ENCODE measurements at regions not wholly inside any gene's neighbourhood (a gene's known extent, or its start where the extent isn't known, plus 50 kb on each side); places are given as distances from the start of the nearest gene placed in this dataset.

- in situ Hi-C loops (cut with MboI; ENCODE audit: low pct_ligation_motif_present in 1 of 4, low pct_unique_long_range_greater_than_20kb in 1 of 4, low sequenced_read_pairs in 3 of 4) = no loop called here
- Histone ChIP-seq H3K36me3 (no peaks in the 10 kb centered on the region), H3K4me3 (no peak overlapping the region), H3K4me1 (no peaks in the 10 kb centered on the region), H3K27me3 (no peaks in the 10 kb centered on the region), H3K27ac (no peak overlapping the region), H3K9me3 (no peaks in the 10 kb centered on the region)
- 94% methylated on average over 12 of the region's 12 CpGs for WGBS, 2 donors (ENCODE audit: low coverage in 1 of 2)
- no peak for TF ChIP-seq POLR2AphosphoS5 (IDR thresholded peaks at IDR 0.05)
- TF ChIP-seq, protein P1, sequence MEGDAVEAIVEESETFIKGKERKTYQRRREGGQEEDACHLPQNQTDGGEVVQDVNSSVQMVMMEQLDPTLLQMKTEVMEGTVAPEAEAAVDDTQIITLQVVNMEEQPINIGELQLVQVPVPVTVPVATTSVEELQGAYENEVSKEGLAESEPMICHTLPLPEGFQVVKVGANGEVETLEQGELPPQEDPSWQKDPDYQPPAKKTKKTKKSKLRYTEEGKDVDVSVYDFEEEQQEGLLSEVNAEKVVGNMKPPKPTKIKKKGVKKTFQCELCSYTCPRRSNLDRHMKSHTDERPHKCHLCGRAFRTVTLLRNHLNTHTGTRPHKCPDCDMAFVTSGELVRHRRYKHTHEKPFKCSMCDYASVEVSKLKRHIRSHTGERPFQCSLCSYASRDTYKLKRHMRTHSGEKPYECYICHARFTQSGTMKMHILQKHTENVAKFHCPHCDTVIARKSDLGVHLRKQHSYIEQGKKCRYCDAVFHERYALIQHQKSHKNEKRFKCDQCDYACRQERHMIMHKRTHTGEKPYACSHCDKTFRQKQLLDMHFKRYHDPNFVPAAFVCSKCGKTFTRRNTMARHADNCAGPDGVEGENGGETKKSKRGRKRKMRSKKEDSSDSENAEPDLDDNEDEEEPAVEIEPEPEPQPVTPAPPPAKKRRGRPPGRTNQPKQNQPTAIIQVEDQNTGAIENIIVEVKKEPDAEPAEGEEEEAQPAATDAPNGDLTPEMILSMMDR (IDR thresholded peaks at IDR 0.05) = no peak
- no peak for TF ChIP-seq POLR2A (IDR thresholded peaks at IDR 0.05)
- TF ChIP-seq EP300 (IDR thresholded peaks at IDR 0.05; ENCODE audit: low read depth) = no peak
- intact Hi-C loops (cut with DNase I; ENCODE audit: low total_unique reads) = no loop called here
- DNase-seq = no peak
Measured at GRCh38 chr7:116098175-116098574, 67.6 kb upstream of the TFEC start.

- TF ChIP-seq POLR2AphosphoS5 (IDR thresholded peaks at IDR 0.05) (no peak), EP300 (IDR thresholded peaks at IDR 0.05; ENCODE audit: low read depth) (no peak), POLR2A (IDR thresholded peaks at IDR 0.05) (no peak)
- TF ChIP-seq, protein P1 (IDR thresholded peaks at IDR 0.05) = no peak
- in situ Hi-C loops (cut with MboI; ENCODE audit: low pct_ligation_motif_present in 1 of 4, low pct_unique_long_range_greater_than_20kb in 1 of 4, low sequenced_read_pairs in 3 of 4) = no loop called here
- no peak overlapping the region for H3K27ac ChIP-seq
- H3K9me3 ChIP-seq = no peaks in the 10 kb centered on the region
- no peaks in the 10 kb centered on the region for H3K27me3 ChIP-seq
- WGBS, 2 donors (ENCODE audit: low coverage in 1 of 2) = 86 to 95% methylated on average over 2 of the region's 2 CpGs
- no peaks in the 10 kb centered on the region for H3K36me3 ChIP-seq
- intact Hi-C loops (cut with DNase I; ENCODE audit: low total_unique reads) = no loop called here
- no peak overlapping the region for H3K4me3 ChIP-seq
- DNase-seq = no peak
- H3K4me1 ChIP-seq = no peaks in the 10 kb centered on the region
Measured at GRCh38 chr7:116100626-116101025, 70.1 kb upstream of the TFEC start.

DNA sequence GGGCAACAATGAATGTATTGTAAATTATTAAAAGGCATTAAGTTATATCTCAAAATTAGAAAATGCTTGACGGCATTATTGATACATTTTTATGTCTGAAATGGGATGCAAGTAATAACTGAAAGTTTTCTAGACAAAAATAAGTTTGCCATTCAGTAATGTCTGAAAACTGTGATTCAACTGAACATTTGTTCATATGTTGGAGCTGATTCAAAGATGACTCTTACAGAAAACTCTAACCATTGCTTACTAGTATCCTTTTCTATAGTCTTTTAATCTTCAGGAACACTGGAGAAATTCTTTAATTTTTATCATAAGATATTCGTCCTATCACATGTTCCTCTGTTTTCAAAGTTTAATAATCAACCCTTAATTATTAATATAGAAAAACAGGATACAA lies 71.1 kb upstream of the TFEC start:
- 72 to 82% methylated on average over 2 of the region's 2 CpGs for WGBS, 2 donors (ENCODE audit: low coverage in 1 of 2)
- H3K4me3 ChIP-seq = no peak overlapping the region
- in situ Hi-C loops (cut with MboI; ENCODE audit: low pct_ligation_motif_present in 1 of 4, low pct_unique_long_range_greater_than_20kb in 1 of 4, low sequenced_read_pairs in 3 of 4) = no loop called here

GRCh38 chr7:116111475-116111874 lies 80.9 kb upstream of the TFEC start:
- H3K27me3 ChIP-seq = no peaks in the 10 kb centered on the region
- H3K9me3 ChIP-seq = no peaks in the 10 kb centered on the region
- H3K27ac ChIP-seq = no peak overlapping the region
- in situ Hi-C loops (cut with MboI; ENCODE audit: low pct_ligation_motif_present in 1 of 4, low pct_unique_long_range_greater_than_20kb in 1 of 4, low sequenced_read_pairs in 3 of 4) = no loop called here
- no peak for DNase-seq
- intact Hi-C loops (cut with DNase I; ENCODE audit: low total_unique reads) = no loop called here
- H3K36me3 ChIP-seq = no peaks in the 10 kb centered on the region
- TF ChIP-seq, protein P1 (IDR thresholded peaks at IDR 0.05) = no peak
- no peak overlapping the region for H3K4me3 ChIP-seq
- no peaks in the 10 kb centered on the region for H3K4me1 ChIP-seq

More for the DNA sequence above, 71.1 kb upstream of the TFEC start:
- Histone ChIP-seq H3K4me1 (no peaks in the 10 kb centered on the region), H3K9me3 (no peaks in the 10 kb centered on the region), H3K27me3 (no peaks in the 10 kb centered on the region), H3K27ac (no peak overlapping the region), H3K36me3 (no peaks in the 10 kb centered on the region)
- intact Hi-C loops (cut with DNase I; ENCODE audit: low total_unique reads) = no loop called here
- TF ChIP-seq EP300 (IDR thresholded peaks at IDR 0.05; ENCODE audit: low read depth) = no peak
- no peak for TF ChIP-seq POLR2AphosphoS5 (IDR thresholded peaks at IDR 0.05)
- TF ChIP-seq, protein P1 (IDR thresholded peaks at IDR 0.05) = no peak
- no peak for TF ChIP-seq POLR2A (IDR thresholded peaks at IDR 0.05)
- no peak for DNase-seq

Data from transverse colon (tissue), 4 donors.